ENCODE measurements at regions not wholly inside any gene's neighbourhood (a gene's known extent, or its start where the extent isn't known, plus 50 kb on each side); places are given as distances from the start of the nearest gene placed in this dataset.

DNA sequence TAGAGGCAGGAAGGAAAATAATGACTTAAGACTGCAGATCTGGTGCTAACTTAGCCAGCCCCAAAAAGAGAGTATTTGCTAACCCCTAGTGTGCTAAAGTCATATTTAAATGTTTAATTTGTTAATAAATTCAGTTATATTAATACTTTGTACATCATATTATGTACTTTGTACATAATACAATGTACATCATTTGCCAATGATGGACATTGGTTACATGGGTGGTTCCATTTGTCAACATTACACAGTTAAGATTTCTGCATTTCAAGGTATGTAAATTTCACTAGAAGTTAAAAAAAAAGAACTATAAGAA lies 63.9 kb upstream of the PIM1 start:
- DNase-seq (ENCODE audit: low spot score) (no peak), ATAC-seq (ENCODE audit: low FRiP score) (no peak)
- no peak for TF ChIP-seq CTCF (IDR thresholded peaks at IDR 0.05)

DNA sequence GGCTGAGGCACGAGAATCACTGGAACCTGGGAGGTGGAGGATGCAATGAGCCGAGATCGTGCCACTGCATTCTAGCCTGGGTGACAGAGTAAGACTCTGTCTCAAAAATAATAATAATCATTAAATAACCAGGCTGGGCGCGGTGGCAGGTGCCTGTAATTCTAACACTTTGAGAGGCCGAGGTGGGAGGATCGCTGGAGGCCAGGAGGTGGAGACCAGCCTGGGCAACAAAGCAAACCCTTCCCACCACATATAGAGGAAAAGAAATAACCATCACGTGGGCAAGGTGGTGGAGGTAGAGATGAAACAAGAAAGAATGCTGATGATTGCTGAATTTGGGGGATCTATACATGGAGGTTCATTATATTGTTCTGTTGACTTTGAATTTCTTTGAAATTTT lies 63.4 kb upstream of the PIM1 start:
- no peak for TF ChIP-seq CTCF (IDR thresholded peaks at IDR 0.05)
- no peak for DNase-seq (ENCODE audit: low spot score)
- no peak for ATAC-seq (ENCODE audit: low FRiP score)

GRCh38 chr6:37106982-37107491 lies 62.9 kb upstream of the PIM1 start:
- no peak for TF ChIP-seq CTCF (IDR thresholded peaks at IDR 0.05)
- DNase-seq (ENCODE audit: low spot score) (no peak), ATAC-seq (ENCODE audit: low FRiP score) (no peak)

DNA sequence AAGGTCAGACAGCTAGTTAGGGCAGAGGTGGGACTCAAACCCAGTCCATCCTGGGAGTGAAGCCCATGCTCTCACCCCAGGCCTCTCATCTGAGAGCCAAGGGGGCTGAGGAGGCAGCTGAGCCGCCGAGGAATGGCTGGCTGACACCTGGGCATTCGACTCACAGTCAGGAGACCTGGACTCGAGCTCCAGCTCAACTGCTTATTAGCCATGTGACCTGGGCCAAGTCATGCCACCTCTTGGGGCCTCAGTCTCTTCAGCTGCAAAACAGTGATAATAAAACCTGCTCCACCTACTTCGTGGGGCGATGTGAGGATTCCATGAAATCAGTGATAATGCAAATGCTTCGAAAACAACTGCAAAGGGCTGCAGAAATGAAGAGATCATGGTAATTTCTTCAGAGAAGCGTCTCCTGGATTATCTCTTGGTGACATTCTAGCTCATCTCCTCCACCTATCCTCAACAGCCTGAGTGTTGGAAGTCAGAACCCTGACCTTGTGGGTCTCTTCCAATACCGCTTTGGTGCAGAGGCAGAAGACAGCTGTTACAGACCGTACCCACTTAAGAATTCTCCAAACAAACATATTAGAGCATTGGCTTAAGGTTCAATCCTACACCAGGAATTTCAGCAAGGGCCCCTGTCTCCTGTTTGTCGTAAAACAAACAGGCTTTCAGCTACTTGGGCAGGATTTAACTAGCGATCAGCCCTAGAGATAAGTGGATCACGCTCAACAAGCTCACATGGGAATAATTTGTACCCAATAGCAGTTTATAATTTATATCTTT lies 60.0 kb upstream of the PIM1 start:
- no peak for DNase-seq (ENCODE audit: low spot score)
- no peak for ATAC-seq (ENCODE audit: low FRiP score)

DNA sequence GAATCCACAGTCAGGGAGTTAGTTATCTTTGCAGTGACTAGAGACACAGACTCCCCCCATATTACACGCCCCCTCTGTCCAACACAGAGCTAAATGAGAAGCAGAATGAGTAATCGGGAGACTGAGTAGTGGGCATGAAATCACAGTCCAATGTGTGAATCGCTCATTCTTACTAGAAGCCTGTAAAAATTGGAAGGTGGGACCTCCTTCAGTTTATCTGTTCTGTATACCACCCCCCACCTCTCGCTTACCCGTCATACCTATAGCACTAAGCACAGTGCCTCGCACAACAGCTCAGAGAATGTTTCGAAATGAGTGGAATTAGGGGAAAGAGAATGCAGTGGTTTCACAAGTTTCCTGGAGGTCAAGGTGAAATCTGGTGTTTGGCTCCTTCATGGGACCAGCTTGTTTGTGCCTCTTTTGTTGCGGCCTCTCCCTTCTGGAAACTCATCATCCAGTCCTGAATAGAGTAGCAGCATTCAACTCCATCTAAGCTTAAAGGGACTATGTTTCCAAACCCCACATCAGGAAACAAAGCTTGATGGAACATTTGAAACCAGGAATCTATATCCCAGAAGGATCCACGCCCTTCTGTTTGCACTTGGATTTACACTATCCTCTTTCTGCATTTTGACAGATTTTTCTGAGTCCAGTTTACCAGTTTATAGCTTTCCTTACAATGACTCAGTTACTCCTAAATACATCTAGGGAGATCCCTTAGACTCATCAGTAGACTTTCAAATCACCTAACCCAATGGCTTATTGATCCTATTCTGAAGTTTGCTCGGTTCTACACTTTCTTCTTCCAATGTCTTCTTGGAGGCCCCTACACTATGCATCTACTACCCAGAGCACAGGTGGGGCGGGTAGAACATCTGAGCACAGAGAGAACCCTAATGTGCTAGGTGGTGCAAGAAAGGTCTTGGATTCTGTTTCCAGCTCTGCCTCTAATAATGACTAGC lies 59.2 kb upstream of the PIM1 start:
- TF ChIP-seq CTCF (IDR thresholded peaks at IDR 0.05): no peak
- DNase-seq (ENCODE audit: low spot score): no peak
- peak; percentile 58 for ATAC-seq (ENCODE audit: low FRiP score)

More for the DNA sequence above, 60.0 kb upstream of the PIM1 start:
- TF ChIP-seq CTCF (IDR thresholded peaks at IDR 0.05): no peak

GRCh38 chr6:37113976-37114375 lies 56.0 kb upstream of the PIM1 start:
- DNase-seq (ENCODE audit: low spot score): no peak
- ATAC-seq (ENCODE audit: low FRiP score): no peak
- no peak for TF ChIP-seq CTCF (IDR thresholded peaks at IDR 0.05)

Data from omental fat pad (tissue), 3 donors.